Fibroblast of pulmonary artery (primary cell): ENCODE measurements at regions not wholly inside any gene's neighbourhood (a gene's known extent, or its start where the extent isn't known, plus 50 kb on each side); places are given as distances from the start of the nearest gene placed in this dataset.

Source experiments
- DNase-seq: peaks from one replicate; pipeline ENCODE4 v3.0.0-alpha.2; 2010; ENCODE audit warnings: low read depth
- H3K4me3 ChIP-seq: replicated peaks from 2 replicates; pipeline ENCODE4 v1.5.1; 2011; ENCODE audit warnings: low read depth, mild to moderate bottlenecking, control low read depth, low read length, moderate library complexity
- CTCF ChIP-seq: IDR thresholded peaks from 2 replicates; pipeline ENCODE4 v1.5.1; 2011; ENCODE audit warnings: mild to moderate bottlenecking, control low read depth, low read length, inconsistent platforms; ENCODE audit errors: missing control alignments

DNA sequence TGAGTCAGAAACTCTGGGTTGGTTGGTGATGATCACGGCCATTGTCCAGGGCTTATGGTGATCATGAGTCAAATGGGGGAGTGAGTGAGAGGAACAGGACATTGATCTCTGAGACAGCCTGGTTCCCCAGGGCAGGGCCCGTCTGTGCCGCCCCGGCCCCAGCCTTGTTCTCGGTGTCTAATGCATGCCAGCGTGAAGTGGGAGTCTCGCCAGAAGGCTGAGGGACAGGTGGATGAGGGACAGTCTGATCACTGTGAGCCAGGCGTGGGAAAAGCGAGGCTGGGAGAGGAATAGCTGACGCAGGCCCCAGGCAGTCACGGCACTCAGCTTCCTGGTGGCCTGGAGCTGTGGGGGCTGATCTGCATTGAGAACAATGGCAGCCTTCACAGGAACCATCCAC lies 208.3 kb upstream of the HDAC4 start:
- TF ChIP-seq CTCF: no peak
- no peak for DNase-seq

GRCh38 chr2:239608723-239609122 lies 207.9 kb upstream of the HDAC4 start:
- no peak for TF ChIP-seq CTCF
- DNase-seq: no peak
- H3K4me3 ChIP-seq: no peak overlapping the region

More for the DNA sequence above, 208.3 kb upstream of the HDAC4 start:
- H3K4me3 ChIP-seq: no peak overlapping the region

GRCh38 chr2:239608260-239608659 lies 207.4 kb upstream of the HDAC4 start:
- H3K4me3 ChIP-seq: no peak overlapping the region
- TF ChIP-seq CTCF: no peak
- DNase-seq: no peak

- H3K4me3 ChIP-seq: no peak overlapping the region
- no peak for TF ChIP-seq CTCF
- DNase-seq: no peak
These were observed 206.8 kb upstream of the HDAC4 start for GRCh38 chr2:239607517-239608191.

DNA sequence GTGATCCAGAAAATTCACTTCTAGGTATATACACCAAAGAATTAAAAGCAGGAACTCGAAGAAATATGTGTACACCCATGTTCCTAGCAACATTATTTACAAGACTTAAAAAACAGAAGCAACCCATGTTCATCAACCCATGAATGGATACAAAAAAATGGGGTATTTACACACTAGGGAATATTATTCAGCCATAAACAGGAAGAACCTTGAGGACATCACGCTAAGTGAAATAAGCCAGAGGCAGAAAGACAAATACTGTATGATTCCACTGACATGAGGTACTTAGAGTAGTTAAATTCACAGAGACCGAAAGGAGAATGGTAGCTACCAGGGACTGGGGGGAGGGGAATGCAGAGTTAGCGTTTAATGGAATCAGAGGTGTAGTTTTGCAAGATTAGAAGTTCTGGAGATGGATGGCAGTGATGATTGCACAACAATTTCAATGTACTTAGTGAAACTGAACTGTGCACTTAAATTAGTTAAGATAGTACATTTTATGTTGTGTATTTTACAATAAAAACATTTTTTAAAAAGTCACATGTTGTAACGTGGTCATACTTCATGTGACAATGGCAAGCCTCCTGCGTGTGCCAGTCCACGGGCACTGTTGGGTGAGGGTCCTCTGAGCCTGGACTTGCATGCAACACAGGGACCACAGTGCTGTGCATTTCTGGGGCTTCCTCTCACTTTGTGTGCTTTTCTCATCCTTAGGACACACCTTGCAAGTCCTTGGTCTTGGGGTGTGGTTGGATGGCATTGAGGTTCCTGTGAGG lies 206.1 kb upstream of the HDAC4 start:
- no peak for DNase-seq
- H3K4me3 ChIP-seq: no peak overlapping the region
- no peak for TF ChIP-seq CTCF

DNA sequence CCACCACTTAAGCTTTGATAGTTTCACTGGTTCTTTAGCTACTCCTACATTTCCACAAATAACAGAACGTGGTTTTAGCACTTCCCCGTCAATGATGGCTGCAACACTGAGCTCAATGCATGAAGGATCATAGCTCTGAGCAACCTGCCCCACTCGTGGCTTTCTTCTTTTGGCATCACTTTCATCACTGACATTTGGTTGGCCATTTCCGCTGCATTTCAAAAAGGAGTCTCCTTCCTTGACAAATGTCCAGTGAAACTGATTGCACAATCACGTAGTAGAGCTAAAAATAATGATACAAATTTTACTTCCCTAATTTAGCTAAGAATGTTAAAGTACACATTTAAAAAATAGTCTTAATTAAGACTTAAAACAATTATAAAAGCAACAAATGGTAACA lies 205.2 kb upstream of the HDAC4 start:
- no peak overlapping the region for H3K4me3 ChIP-seq
- no peak for DNase-seq
- TF ChIP-seq CTCF: no peak
